GM19467 (cell line): ENCODE measurements at regions not wholly inside any gene's neighbourhood (a gene's known extent, or its start where the extent isn't known, plus 50 kb on each side); places are given as distances from the start of the nearest gene placed in this dataset.

Experiments
- ATAC-seq: cut with Tn5 transposase; IDR thresholded peaks from one replicate; pipeline ENCODE4 v1.9.1; 2021; ENCODE audit warnings: mild to moderate bottlenecking, moderate library complexity; ENCODE audit not compliant: unreplicated experiment

GRCh38 chr10:8911032-8911431 is 856.5 kb downstream of the GATA3 start:
- no peak for ATAC-seq

- no peak for ATAC-seq
Observed at GRCh38 chr10:8912108-8912507, 857.6 kb downstream of the GATA3 start.

- ATAC-seq, result no peak
Observed at GRCh38 chr10:8913720-8914119, 859.2 kb downstream of the GATA3 start.

GRCh38 chr10:8919280-8919679 is 864.8 kb downstream of the GATA3 start:
- ATAC-seq, result no peak

GRCh38 chr10:8921568-8921967 is 867.1 kb downstream of the GATA3 start:
- no peak for ATAC-seq

GRCh38 chr10:8923096-8923495 is 868.6 kb downstream of the GATA3 start:
- ATAC-seq, result no peak

- no peak for ATAC-seq
Observed at GRCh38 chr10:8927705-8928104, 873.2 kb downstream of the GATA3 start.

GRCh38 chr10:8946451-8946850 is 892.0 kb downstream of the GATA3 start:
- no peak for ATAC-seq

GRCh38 chr10:8950978-8951377 is 896.5 kb downstream of the GATA3 start:
- no peak for ATAC-seq

- no peak for ATAC-seq
Observed at GRCh38 chr10:8951440-8952089, 897.1 kb downstream of the GATA3 start.

GRCh38 chr10:8956400-8956799 is 901.9 kb downstream of the GATA3 start:
- no peak for ATAC-seq

- ATAC-seq, result no peak
Observed at GRCh38 chr10:8962249-8962648, 907.8 kb downstream of the GATA3 start.

- ATAC-seq, result no peak
Observed at GRCh38 chr10:8967061-8967460, 912.6 kb downstream of the GATA3 start.

GRCh38 chr10:8969853-8970252 is 915.4 kb downstream of the GATA3 start:
- ATAC-seq, result no peak

GRCh38 chr10:8975535-8975934 is 921.0 kb downstream of the GATA3 start:
- no peak for ATAC-seq

- ATAC-seq, result no peak
Observed at GRCh38 chr10:8978100-8978499, 923.6 kb downstream of the GATA3 start.

GRCh38 chr10:8979976-8980375 is 925.5 kb downstream of the GATA3 start:
- ATAC-seq, result no peak

- ATAC-seq, result no peak
Observed at GRCh38 chr10:8981277-8981676, 926.8 kb downstream of the GATA3 start.

GRCh38 chr10:8985651-8986050 is 931.2 kb downstream of the GATA3 start:
- no peak for ATAC-seq

- ATAC-seq, result no peak
Observed at GRCh38 chr10:8986975-8987374, 932.5 kb downstream of the GATA3 start.

- ATAC-seq, result no peak
Observed at GRCh38 chr10:8987712-8988111, 933.2 kb downstream of the GATA3 start.

GRCh38 chr10:8990280-8990987 is 935.9 kb downstream of the GATA3 start:
- no peak for ATAC-seq

GRCh38 chr10:8992009-8992408 is 937.5 kb downstream of the GATA3 start:
- ATAC-seq, result no peak
